GM23338 (cell line): ENCODE measurements at regions not wholly inside any gene's neighbourhood (a gene's known extent, or its start where the extent isn't known, plus 50 kb on each side); places are given as distances from the start of the nearest gene placed in this dataset.

Experiments
- CREB1 ChIP-seq: fragments of 250-450 bp; sonication (Bioruptor Pico); IDR thresholded peaks from 2 replicates; pipeline ENCODE4 v1.5.0; 2020; ENCODE audit warnings: low read depth, mild to moderate bottlenecking, moderate library complexity
- EZH2 ChIP-seq: fragments of 200-600 bp; sonication (generic); IDR thresholded peaks from one replicate; pipeline ENCODE4 v1.8.0; 2017; ENCODE audit warnings: antibody characterized with exemption, mild to moderate bottlenecking, low read depth; ENCODE audit not compliant: unreplicated experiment
- EZH2phosphoT487 ChIP-seq: fragments of 200-600 bp; sonication (generic); IDR thresholded peaks from one replicate; pipeline ENCODE4 v1.8.1; 2018; ENCODE audit warnings: antibody characterized with exemption; ENCODE audit not compliant: unreplicated experiment
- JUNB ChIP-seq: IDR thresholded peaks from one replicate; pipeline ENCODE4 v1.6.1; 2016; ENCODE audit warnings: antibody characterized with exemption; ENCODE audit not compliant: unreplicated experiment
- NANOG ChIP-seq: IDR thresholded peaks from 2 replicates; pipeline ENCODE4 v1.6.1; 2016; ENCODE audit warnings: antibody characterized with exemption, borderline replicate concordance
- POLR2AphosphoS5 ChIP-seq: IDR thresholded peaks from 2 replicates; pipeline ENCODE4 v1.6.1; 2016; ENCODE audit warnings: antibody characterized with exemption, low read depth
- STAT1 ChIP-seq: IDR thresholded peaks from one replicate; pipeline ENCODE4 v1.6.1; 2016; ENCODE audit warnings: antibody characterized with exemption; ENCODE audit not compliant: unreplicated experiment
- ZNF114 ChIP-seq: fragments of 250-450 bp; sonication (Bioruptor Pico); IDR thresholded peaks from 2 replicates; pipeline ENCODE4 v1.5.0; 2020; ENCODE audit warnings: mild to moderate bottlenecking, moderate library complexity
- TF ChIP-seq, protein P1 (sequence below), 2 experiments: fragments of 200-600 bp in 1 of 2; sonication (generic) in 1 of 2; conservative IDR thresholded peaks; 2 replicates each; pipeline versions ENCODE4 v1.5.1 to v1.6.1; 2016 to 2017; ENCODE audit warnings: antibody characterized with exemption in 2 of 2, low read depth in 2 of 2, mild to moderate bottlenecking in 2 of 2, moderate library complexity in 1 of 2
- TF ChIP-seq, protein P2 (sequence below): IDR thresholded peaks from one replicate; pipeline ENCODE4 v1.6.1; 2018; ENCODE audit warnings: antibody characterized with exemption; ENCODE audit not compliant: unreplicated experiment
- TF ChIP-seq, protein P3 (sequence below): IDR thresholded peaks from 2 replicates; pipeline ENCODE4 v1.6.1; 2016; ENCODE audit warnings: antibody characterized with exemption

DNA sequence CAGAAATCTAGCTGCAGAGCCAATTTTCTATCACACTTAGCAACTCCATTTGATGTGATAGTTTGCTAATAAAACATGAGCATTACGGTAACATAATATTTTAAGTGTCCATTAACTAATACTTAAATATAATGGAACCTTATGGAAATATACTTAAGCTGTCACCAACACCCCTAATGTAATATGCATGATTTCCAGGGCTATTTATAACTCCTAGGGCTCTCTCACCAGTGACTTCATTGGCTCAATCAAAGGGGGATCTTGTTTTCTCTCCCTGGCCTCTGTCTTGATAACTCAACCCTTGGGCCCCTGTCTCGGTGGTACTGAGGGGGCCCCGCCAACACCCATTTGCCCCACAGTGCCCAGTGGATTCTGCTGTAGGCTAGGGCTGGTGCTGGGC, 170.4 kb downstream of the SALL1 start:
- TF ChIP-seq EZH2 (no peak), EZH2phosphoT487 (no peak), ZNF114 (CRISPR knock-in tag) (no peak), POLR2AphosphoS5 (no peak), STAT1 (no peak), NANOG (no peak), CREB1 (CRISPR knock-in tag) (no peak), JUNB (no peak)
- TF ChIP-seq, protein P1, sequence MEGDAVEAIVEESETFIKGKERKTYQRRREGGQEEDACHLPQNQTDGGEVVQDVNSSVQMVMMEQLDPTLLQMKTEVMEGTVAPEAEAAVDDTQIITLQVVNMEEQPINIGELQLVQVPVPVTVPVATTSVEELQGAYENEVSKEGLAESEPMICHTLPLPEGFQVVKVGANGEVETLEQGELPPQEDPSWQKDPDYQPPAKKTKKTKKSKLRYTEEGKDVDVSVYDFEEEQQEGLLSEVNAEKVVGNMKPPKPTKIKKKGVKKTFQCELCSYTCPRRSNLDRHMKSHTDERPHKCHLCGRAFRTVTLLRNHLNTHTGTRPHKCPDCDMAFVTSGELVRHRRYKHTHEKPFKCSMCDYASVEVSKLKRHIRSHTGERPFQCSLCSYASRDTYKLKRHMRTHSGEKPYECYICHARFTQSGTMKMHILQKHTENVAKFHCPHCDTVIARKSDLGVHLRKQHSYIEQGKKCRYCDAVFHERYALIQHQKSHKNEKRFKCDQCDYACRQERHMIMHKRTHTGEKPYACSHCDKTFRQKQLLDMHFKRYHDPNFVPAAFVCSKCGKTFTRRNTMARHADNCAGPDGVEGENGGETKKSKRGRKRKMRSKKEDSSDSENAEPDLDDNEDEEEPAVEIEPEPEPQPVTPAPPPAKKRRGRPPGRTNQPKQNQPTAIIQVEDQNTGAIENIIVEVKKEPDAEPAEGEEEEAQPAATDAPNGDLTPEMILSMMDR (conservative IDR thresholded peaks at IDR 0.05; ENCODE audit: low read depth in 2 of 2): no peak
- TF ChIP-seq, protein P2, sequence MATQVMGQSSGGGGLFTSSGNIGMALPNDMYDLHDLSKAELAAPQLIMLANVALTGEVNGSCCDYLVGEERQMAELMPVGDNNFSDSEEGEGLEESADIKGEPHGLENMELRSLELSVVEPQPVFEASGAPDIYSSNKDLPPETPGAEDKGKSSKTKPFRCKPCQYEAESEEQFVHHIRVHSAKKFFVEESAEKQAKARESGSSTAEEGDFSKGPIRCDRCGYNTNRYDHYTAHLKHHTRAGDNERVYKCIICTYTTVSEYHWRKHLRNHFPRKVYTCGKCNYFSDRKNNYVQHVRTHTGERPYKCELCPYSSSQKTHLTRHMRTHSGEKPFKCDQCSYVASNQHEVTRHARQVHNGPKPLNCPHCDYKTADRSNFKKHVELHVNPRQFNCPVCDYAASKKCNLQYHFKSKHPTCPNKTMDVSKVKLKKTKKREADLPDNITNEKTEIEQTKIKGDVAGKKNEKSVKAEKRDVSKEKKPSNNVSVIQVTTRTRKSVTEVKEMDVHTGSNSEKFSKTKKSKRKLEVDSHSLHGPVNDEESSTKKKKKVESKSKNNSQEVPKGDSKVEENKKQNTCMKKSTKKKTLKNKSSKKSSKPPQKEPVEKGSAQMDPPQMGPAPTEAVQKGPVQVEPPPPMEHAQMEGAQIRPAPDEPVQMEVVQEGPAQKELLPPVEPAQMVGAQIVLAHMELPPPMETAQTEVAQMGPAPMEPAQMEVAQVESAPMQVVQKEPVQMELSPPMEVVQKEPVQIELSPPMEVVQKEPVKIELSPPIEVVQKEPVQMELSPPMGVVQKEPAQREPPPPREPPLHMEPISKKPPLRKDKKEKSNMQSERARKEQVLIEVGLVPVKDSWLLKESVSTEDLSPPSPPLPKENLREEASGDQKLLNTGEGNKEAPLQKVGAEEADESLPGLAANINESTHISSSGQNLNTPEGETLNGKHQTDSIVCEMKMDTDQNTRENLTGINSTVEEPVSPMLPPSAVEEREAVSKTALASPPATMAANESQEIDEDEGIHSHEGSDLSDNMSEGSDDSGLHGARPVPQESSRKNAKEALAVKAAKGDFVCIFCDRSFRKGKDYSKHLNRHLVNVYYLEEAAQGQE: no peak
- TF ChIP-seq, protein P3, sequence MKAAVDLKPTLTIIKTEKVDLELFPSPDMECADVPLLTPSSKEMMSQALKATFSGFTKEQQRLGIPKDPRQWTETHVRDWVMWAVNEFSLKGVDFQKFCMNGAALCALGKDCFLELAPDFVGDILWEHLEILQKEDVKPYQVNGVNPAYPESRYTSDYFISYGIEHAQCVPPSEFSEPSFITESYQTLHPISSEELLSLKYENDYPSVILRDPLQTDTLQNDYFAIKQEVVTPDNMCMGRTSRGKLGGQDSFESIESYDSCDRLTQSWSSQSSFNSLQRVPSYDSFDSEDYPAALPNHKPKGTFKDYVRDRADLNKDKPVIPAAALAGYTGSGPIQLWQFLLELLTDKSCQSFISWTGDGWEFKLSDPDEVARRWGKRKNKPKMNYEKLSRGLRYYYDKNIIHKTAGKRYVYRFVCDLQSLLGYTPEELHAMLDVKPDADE: no peak
